DOHH2 (cell line): ENCODE measurements at regions not wholly inside any gene's neighbourhood (a gene's known extent, or its start where the extent isn't known, plus 50 kb on each side); places are given as distances from the start of the nearest gene placed in this dataset.

Experiments used
- CTCF ChIP-seq: fragments of 200-600 bp; sonication (generic); IDR thresholded peaks from one replicate; pipeline ENCODE4 v1.5.1; 2014; ENCODE audit warnings: antibody characterized with exemption, mild to moderate bottlenecking, low read depth, low read length; ENCODE audit not compliant: poor library complexity, severe bottlenecking
- EZH2phosphoT487 ChIP-seq: fragments of 200-600 bp; sonication (generic); IDR thresholded peaks from 2 replicates; pipeline ENCODE4 v1.6.1; 2017; ENCODE audit warnings: borderline replicate concordance, mild to moderate bottlenecking, antibody characterized with exemption, low read length, moderate library complexity, mixed read lengths

GRCh38 chr7:41051062-41051461 lies 651.8 kb downstream of the INHBA start:
- TF ChIP-seq CTCF (no peak), EZH2phosphoT487 (no peak)
